Activated CD4-positive, alpha-beta T cell treated with anti-CD3 and anti-CD28 coated beads, Interleukin-2, amount 50 U/mL, for 16 hours (primary cell): ENCODE measurements at regions not wholly inside any gene's neighbourhood (a gene's known extent, or its start where the extent isn't known, plus 50 kb on each side); places are given as distances from the start of the nearest gene placed in this dataset.
"Not testable (repeated sequence)": the region's sequence is repeated elsewhere in the genome, so short reads cannot be mapped to it uniquely, and the experiment has no call there.

ENCODE experiments used
- DNase-seq: peaks from one replicate; pipeline ENCODE4 v3.0.0-alpha.2; 2020

DNA sequence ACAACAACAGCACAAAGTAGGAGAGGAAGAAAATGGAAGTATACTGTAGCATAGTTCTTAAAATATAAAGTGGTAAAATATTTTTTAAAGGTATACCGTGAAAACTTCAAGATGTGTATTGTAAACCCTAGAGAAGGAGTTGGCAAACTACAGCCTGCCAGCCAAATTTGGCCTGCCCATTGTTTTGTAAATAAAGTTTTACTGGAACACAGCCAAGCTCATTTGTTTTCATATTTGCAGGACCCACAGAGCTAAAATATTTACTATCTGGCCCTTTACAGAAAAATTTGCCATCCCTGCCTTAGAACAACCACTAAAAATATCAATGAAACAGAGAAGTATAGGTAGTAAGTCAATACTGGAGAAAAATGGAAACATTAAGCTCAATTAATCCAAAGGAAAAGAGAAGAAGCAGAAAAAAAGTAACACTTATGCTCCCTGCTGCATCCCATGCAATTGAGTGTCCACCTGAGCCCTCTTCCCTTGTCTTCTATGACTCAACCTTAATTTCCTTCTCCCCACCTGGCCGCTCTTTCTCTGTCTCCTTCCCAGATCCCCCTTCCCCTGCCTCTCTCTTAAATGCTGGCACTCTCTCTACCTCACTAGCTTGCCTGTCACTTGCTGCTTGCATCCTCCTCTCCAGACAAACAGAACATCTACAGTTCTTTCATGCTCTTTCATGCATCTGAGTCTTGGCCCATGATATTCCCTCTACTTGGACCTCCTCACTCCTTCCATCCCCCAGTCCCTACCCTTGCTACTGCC, 50.6 kb upstream of the FER start:
- DNase-seq: no peak

DNA sequence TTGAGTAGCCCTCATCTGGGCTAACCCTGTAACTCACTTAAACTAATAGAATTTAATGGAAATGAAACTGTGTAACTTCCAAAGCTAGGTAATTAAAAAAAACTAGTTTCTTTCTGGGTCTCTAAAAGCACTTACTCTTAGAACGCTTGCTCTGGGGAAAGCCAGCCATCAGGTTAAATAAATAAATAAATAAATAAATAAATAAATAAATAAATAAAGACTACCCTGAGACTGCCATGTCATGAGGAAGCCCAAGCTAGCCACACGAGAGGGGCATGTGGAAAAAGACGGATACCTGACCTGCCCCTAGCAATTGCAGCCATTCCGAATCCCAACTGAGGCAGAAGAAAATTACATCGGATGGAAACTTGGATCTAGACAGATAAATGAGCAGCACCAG, 51.3 kb upstream of the FER start:
- no peak for DNase-seq

DNA sequence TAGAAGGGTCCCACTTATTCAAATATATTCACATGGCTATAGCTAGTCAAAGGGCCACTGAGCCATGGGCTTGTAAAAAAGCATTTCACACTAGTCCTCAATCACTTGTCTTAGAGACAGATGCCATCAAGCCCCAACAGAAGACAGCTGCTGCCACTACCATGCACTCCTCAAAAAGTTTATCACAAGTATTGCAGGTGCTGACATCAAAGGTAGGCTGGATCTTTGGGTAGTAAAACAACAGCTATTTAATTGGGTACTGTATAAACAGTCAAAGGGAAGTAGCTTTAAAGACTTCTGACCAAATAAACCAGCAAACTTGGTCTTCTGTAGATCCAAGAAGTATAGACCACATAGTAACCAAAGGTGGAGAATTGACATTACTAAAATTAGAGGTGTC, 59.2 kb upstream of the FER start:
- no peak for DNase-seq

- no peak for DNase-seq
Observed at GRCh38 chr5:108687595-108688200, 60.0 kb upstream of the FER start.

DNA sequence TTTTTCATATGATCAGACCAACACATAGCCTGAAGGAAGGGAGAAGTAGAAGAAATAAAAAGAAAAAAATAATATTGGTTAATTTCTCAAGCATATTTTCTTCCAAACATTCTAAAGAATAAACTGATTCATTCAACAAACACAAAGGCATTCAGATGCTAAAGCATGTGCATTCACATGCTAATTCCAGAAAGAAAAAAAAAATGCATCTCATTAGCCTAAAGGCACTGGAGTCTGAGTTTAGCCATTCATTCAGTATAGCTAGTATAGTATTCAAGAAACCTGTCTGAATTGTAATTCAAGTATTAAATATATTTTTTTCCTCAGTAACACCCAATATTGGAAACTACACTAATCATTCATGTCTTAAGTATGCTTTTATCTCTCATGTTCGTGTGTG, 61.0 kb upstream of the FER start:
- no peak for DNase-seq

- DNase-seq: not testable (repeated sequence)
Observed at GRCh38 chr5:108685448-108686216, 62.1 kb upstream of the FER start.

- peak; percentile 57 for DNase-seq
Observed at GRCh38 chr5:108681079-108681921, 66.4 kb upstream of the FER start.

- DNase-seq: no peak
Observed at GRCh38 chr5:108678091-108678490, 69.6 kb upstream of the FER start.

- no peak for DNase-seq
Observed at GRCh38 chr5:108675736-108676135, 72.0 kb upstream of the FER start.

- no peak for DNase-seq
Observed at GRCh38 chr5:108672639-108673038, 75.1 kb upstream of the FER start.

- no peak for DNase-seq
Observed at GRCh38 chr5:108670591-108671289, 77.0 kb upstream of the FER start.

- DNase-seq: no peak
Observed at GRCh38 chr5:108669462-108669861, 78.2 kb upstream of the FER start.

GRCh38 chr5:108661590-108662219, 86.0 kb upstream of the FER start:
- DNase-seq: no peak

DNA sequence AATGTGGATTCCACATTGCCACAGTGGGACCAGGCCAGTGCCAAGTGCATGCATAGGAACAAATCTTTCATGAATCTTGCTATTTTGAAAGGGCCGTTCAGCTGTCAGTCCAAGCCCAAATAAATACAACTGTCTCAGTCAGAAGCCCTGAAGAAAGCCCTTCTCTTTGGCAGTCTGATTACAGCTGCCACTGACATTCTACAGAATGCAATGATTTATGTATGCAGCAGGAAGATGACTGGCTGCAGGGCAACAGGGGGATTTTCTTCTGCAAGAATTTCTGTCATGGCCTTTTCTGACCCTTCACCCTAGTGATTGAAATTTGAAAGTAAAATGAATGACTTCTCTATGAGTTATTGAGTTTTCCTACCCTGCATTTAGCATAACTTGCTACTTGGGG, 86.7 kb upstream of the FER start:
- no peak for DNase-seq

- no peak for DNase-seq
Observed at GRCh38 chr5:108660291-108660690, 87.4 kb upstream of the FER start.

- DNase-seq: no peak
Observed at GRCh38 chr5:108659531-108659930, 88.2 kb upstream of the FER start.

DNA sequence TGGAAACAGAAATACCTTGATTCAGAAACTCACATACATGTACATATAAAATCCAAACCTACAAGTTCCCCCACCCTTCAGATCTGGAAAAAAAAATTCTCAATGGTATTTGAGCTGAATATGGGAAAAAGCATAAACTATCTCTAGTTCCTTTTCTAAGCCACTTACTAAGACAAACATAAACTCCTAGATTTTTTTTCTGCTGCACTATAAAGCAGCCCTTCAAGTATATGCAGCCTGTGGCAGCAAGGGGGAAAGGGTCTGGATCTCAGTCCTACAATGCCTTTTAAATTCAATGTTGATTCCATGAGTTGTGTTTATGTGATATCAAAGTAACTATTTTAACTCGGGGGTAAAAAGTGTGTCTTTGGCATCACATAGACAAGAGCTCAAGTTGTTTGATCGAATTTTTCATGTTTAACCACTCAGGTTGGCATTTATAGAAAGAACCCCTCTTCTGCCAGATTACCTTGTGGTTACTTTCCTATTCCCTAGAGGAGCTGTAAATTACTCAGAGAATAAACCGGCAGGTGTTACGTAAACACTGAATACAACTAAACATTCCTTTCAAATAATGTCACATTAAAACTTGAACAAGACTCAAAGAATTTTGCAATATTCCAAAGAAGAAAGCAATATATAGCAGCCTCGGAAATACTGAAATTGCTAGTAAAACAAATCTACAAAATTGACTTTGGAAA, 91.8 kb upstream of the FER start:
- no peak for DNase-seq

DNA sequence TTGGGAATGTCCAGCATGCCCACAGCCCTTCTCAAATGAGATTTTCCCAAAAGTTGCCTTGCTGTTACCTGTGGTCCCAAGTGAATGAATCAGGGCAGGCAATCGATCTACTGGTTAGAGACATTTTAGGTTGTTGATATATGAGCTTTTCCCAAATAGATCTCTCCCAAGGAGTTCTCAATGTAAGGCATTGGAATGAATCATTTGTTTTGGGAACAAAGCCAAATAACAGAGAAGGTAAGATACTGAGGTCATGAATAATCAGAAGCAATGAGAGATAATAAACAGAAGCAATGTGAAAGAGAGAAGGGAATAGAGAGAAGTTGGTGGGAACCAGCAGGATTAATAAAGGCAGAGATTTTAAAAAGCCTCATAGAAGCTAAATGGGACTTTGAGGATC, 93.6 kb upstream of the FER start:
- DNase-seq: no peak

DNA sequence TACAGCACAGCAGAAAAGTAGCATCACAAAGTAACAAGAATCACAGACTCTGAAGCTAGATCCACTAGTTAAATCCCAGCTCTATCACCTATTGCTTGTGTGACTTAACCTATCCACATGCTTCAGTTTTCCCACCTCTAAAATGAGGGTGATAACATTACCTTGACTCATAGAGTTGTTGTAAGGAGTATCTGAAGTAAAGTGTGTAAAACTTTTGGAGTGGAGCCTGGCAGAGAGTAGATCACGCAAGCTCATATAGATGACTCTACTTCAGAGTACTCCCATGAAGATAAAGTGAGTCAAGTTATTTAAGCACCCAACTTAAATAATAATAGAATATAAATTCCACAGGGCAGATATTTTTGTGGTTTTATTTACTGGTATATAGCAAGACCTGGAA, 94.5 kb upstream of the FER start:
- no peak for DNase-seq

- DNase-seq: no peak
Observed at GRCh38 chr5:108650997-108651396, 96.7 kb upstream of the FER start.

DNA sequence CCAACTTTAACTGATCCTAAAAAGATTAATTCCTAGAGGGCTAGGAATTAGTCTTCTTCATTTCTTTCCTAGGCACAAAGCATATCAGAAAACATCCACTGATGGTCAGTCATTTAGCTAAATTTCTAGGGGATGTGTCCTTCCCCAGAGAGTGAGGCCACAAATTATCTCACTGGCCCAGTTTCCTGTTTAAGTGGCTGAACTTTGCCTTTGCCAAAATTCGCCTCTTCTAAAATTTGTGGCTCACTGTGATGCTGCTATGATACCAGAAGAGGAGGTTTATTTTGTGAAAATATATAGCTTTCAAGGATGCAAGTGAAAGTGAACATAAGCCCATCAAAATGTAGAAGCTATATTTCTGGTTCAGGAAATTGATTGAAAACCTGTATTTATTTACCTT, 98.1 kb upstream of the FER start:
- DNase-seq: no peak
